ENCODE measurements at regions not wholly inside any gene's neighbourhood (a gene's known extent, or its start where the extent isn't known, plus 50 kb on each side); places are given as distances from the start of the nearest gene placed in this dataset.
A peak's percentile ranks its signal among the peaks of the same experiment; 100 is the strongest.

- no peak for DNase-seq
- H3K4me3 ChIP-seq: no peak overlapping the region
- H3K4me1 ChIP-seq: peaks cover 0 to 5% (median 2%) of the 10 kb centered on the region in 4 donors
- H3K27me3 ChIP-seq: no peaks in the 10 kb centered on the region
- no peak overlapping the region for H3K27ac ChIP-seq
- no peaks in the 10 kb centered on the region for H3K9me3 ChIP-seq
- 91 to 92% methylated on average over 9 of the region's 9 CpGs for WGBS, 2 donors
- no peaks in the 10 kb centered on the region for H3K36me3 ChIP-seq
- intact Hi-C loops (cut with DNase I): no loop called here
- no peak for TF ChIP-seq POLR2A (IDR thresholded peaks at IDR 0.05)
- TF ChIP-seq CTCF (IDR thresholded peaks at IDR 0.05): no peak
- TF ChIP-seq POLR2AphosphoS5 (IDR thresholded peaks at IDR 0.05): no peak
- TF ChIP-seq EP300 (IDR thresholded peaks at IDR 0.05): no peak
Measured at GRCh38 chr13:44120849-44121755, 241.4 kb downstream of the LACC1 start.

DNA sequence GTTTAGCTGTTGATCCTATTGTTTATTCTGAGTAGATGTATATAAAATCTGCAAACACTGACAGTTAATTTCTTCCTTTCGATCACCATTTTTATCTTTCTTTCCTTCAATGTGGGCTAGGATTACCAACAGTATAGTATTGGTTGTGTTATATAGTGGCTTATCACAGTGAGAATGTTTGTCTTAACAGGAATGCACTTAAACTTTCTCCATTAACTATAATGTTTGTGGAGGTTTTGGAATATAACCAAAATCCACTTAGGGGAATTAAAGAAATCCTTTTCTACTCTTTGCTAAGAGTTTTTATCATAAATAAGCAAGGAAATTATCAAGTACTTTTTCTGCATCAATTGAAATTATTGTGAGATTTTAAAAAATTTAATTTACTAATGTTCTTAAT lies 244.6 kb downstream of the LACC1 start:
- Histone ChIP-seq H3K4me1 (peaks cover 0 to 10% (median 3%) of the 10 kb centered on the region in 4 donors), H3K4me3 (no peak overlapping the region), H3K27ac (no peak overlapping the region), H3K36me3 (no peaks in the 10 kb centered on the region), H3K27me3 (no peaks in the 10 kb centered on the region), H3K9me3 (no peaks in the 10 kb centered on the region)
- 85 to 92% methylated on average over 1 of the region's 1 CpG for WGBS, 2 donors
- no peak for TF ChIP-seq EP300 (IDR thresholded peaks at IDR 0.05)
- TF ChIP-seq CTCF (IDR thresholded peaks at IDR 0.05): no peak
- no peak for TF ChIP-seq POLR2AphosphoS5 (IDR thresholded peaks at IDR 0.05)
- no peak for TF ChIP-seq POLR2A (IDR thresholded peaks at IDR 0.05)
- intact Hi-C loops (cut with DNase I): no loop called here
- no peak for DNase-seq

DNA sequence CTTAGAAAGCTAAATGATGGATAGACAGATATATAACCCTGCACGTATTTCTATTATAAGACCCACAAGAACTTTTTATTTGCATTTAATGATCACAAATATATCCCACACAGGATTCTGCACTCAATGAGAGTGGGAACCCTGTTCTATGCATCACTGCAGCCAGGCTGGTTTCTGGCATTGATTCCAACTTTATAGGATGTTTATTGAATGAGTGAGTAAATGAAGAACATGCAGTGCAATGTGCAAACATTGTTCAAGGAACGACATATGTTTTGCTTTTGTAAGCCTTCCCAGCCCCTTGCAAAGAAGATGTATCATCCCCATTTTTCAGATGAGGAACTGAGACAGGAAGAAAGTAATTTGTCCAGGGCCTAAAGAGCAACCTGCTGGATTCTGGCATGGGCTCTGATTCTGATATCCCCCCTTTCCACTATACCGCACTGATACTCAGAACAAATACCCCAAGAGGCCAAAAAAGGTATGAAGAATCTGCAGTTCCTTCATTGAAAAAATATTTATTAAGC lies 246.3 kb downstream of the LACC1 start:
- no peaks in the 10 kb centered on the region for H3K36me3 ChIP-seq
- WGBS, 2 donors: 61 to 66% methylated on average over 3 of the region's 3 CpGs
- no peak for DNase-seq
- H3K27me3 ChIP-seq: no peaks in the 10 kb centered on the region
- H3K4me1 ChIP-seq: peaks cover 0 to 10% (median 3%) of the 10 kb centered on the region in 4 donors
- H3K4me3 ChIP-seq: no peak overlapping the region
- H3K9me3 ChIP-seq: no peaks in the 10 kb centered on the region
- TF ChIP-seq POLR2AphosphoS5 (IDR thresholded peaks at IDR 0.05): no peak
- no peak for TF ChIP-seq EP300 (IDR thresholded peaks at IDR 0.05)
- no peak for TF ChIP-seq CTCF (IDR thresholded peaks at IDR 0.05)
- TF ChIP-seq POLR2A (IDR thresholded peaks at IDR 0.05): no peak
- intact Hi-C loops (cut with DNase I): loop anchor here (5.0 kb wide), 1 partner anchor 219 kb away; no protein-coding TSS in a partner anchor
- H3K27ac ChIP-seq: no peak overlapping the region

DNA sequence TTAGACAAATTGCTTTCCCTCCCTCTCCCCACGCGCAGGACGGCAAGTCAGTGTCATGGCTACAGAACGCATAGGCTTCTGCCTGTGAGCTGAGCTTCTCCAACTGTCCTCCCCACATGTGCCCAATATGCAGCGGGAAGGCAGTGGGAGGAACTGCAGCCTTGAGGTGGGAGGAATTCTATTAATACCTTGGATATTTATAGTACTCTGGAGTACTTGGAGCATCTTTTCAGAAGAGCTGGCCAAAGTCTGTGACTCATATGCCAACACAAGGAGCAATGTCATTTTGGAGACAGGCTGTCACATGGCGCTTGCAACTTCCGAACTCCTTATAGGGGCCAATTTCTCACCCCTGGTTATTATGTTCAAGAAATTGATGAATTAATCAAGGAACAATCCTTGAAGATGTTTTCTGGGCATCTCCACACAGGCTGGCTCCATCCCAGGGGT lies 245.0 kb upstream of the SERP2 start:
- intact Hi-C loops (cut with DNase I): loop anchor here (5.0 kb wide), 1 partner anchor 221 kb away; no protein-coding TSS in a partner anchor
- TF ChIP-seq POLR2AphosphoS5 (IDR thresholded peaks at IDR 0.05): peak in 3 of 4 donors; percentile 24 to 40 (median 31)
- no peak for TF ChIP-seq EP300 (IDR thresholded peaks at IDR 0.05)
- TF ChIP-seq CTCF (IDR thresholded peaks at IDR 0.05): peak in 1 of 4 experiments; percentile 19
- TF ChIP-seq POLR2A (IDR thresholded peaks at IDR 0.05): no peak
- Histone ChIP-seq H3K4me3 (no peak overlapping the region), H3K36me3 (no peaks in the 10 kb centered on the region), H3K9me3 (no peaks in the 10 kb centered on the region), H3K27ac (peak overlapping the region in 2 of 4 donors; percentile 37 to 45), H3K27me3 (no peaks in the 10 kb centered on the region), H3K4me1 (peaks cover 0 to 10% (median 3%) of the 10 kb centered on the region in 4 donors)
- 78 to 88% methylated on average over 7 of the region's 7 CpGs for WGBS, 2 donors
- DNase-seq: peak; percentile 68

Data from sigmoid colon (tissue), 6 donors.